ENCODE measurements at regions not wholly inside any gene's neighbourhood (a gene's known extent, or its start where the extent isn't known, plus 50 kb on each side); places are given as distances from the start of the nearest gene placed in this dataset.

DNA sequence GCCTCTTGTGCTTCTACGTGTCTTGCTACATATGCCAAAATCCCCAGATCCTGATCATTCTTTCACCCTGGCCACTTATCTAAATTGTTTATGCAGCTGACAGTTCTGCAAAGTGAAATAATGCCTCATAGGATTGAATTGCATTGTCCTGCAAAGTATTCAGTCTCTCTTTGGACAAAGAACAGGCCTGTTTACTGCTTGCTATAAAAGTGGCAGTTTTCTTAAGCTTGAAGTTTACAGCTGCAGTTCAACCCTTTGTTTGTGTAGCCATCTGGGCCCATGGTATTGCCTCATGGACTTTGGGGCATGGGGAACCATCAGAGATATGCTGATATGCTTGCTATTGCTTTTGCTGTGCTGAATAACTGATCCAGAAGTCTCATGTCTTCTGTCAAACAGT, 523.2 kb downstream of the OTOL1 start:
- ChIA-PET POLR2A (no interaction called here), CTCF (no interaction called here), RAD21 (ENCODE audit: unreplicated experiment) (no interaction called here), SMC1A (ENCODE audit: uncharacterized antibody, unreplicated experiment) (no interaction called here)
- no peaks in the 10 kb centered on the region for H3K79me2 ChIP-seq (ENCODE audit: control insufficient read depth, insufficient read depth, low read length)
- WGBS (ENCODE audit: insufficient coverage, insufficient replicate concordance, low lambda C conversion rate, missing lambda C conversion rate), result 0% methylated on average over 1 of the region's 1 CpG
- H3K27ac ChIP-seq (ENCODE audit: control insufficient read depth, insufficient read depth), result no peak overlapping the region
- in situ Hi-C loops (cut with MboI) (no loop called here), intact Hi-C loops (cut with micrococcal nuclease; ENCODE audit: unreplicated experiment) (no loop called here)
- no peak overlapping the region for H3K4me3 ChIP-seq
- no peaks in the 10 kb centered on the region for H4K20me1 ChIP-seq (ENCODE audit: control insufficient read depth, insufficient read depth)
- DNase-seq (ENCODE audit: low read depth, low spot score), result no peak
- no peaks in the 10 kb centered on the region for H3K4me1 ChIP-seq (ENCODE audit: control insufficient read depth, insufficient read depth, low read length)
- H3K9ac ChIP-seq (ENCODE audit: control insufficient read depth, insufficient read depth, low read length), result no peak overlapping the region
- BruUV-seq (replicated peaks), result no TSS peak
- no peaks in the 10 kb centered on the region for H3K36me3 ChIP-seq (ENCODE audit: control insufficient read depth in 2 of 2, insufficient read depth in 2 of 2, low read length in 1 of 2)
- no peak for TF ChIP-seq POLR2AphosphoS2 (IDR thresholded peaks at IDR 0.05; ENCODE audit: low read depth, low read length)
- no peak for TF ChIP-seq KAT2A (conservative IDR thresholded peaks at IDR 0.05; ENCODE audit: control insufficient read depth, low read depth, low read length)
- TF ChIP-seq RFX5 (IDR thresholded peaks at IDR 0.05; ENCODE audit: low read depth, low read length), result no peak
- no peak for TF ChIP-seq JUNB (IDR thresholded peaks at IDR 0.05)
- no peak for TF ChIP-seq ZNF622 (IDR thresholded peaks at IDR 0.05)
- no peak for TF ChIP-seq HDAC2 (IDR thresholded peaks at IDR 0.05)
- TF ChIP-seq, protein P1, sequence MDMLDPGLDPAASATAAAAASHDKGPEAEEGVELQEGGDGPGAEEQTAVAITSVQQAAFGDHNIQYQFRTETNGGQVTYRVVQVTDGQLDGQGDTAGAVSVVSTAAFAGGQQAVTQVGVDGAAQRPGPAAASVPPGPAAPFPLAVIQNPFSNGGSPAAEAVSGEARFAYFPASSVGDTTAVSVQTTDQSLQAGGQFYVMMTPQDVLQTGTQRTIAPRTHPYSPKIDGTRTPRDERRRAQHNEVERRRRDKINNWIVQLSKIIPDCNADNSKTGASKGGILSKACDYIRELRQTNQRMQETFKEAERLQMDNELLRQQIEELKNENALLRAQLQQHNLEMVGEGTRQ (IDR thresholded peaks at IDR 0.05; ENCODE audit: borderline replicate concordance, low read depth, low read length), result no peak
- TF ChIP-seq MEF2A (IDR thresholded peaks at IDR 0.05; ENCODE audit: insufficient read depth, low read depth, low read length), result no peak
- TF ChIP-seq ASH2L (IDR thresholded peaks at IDR 0.05; ENCODE audit: borderline replicate concordance, low read depth), result no peak
- TF ChIP-seq, protein P2, sequence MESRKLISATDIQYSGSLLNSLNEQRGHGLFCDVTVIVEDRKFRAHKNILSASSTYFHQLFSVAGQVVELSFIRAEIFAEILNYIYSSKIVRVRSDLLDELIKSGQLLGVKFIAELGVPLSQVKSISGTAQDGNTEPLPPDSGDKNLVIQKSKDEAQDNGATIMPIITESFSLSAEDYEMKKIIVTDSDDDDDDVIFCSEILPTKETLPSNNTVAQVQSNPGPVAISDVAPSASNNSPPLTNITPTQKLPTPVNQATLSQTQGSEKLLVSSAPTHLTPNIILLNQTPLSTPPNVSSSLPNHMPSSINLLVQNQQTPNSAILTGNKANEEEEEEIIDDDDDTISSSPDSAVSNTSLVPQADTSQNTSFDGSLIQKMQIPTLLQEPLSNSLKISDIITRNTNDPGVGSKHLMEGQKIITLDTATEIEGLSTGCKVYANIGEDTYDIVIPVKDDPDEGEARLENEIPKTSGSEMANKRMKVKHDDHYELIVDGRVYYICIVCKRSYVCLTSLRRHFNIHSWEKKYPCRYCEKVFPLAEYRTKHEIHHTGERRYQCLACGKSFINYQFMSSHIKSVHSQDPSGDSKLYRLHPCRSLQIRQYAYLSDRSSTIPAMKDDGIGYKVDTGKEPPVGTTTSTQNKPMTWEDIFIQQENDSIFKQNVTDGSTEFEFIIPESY (IDR thresholded peaks at IDR 0.05), result no peak
- TF ChIP-seq ZNF24 (IDR thresholded peaks at IDR 0.05), result no peak
- no peaks in the 10 kb centered on the region for H3K27me3 ChIP-seq (replicated peaks in 1 of 2; ENCODE audit: control insufficient read depth in 2 of 2, insufficient read depth in 2 of 2, low read length in 1 of 2)
- ATAC-seq, result no peak
- no peak for FAIRE-seq
- H3K4me2 ChIP-seq (ENCODE audit: control insufficient read depth, insufficient read depth), result no peak overlapping the region
- H3K9me3 ChIP-seq (replicated peaks; ENCODE audit: control insufficient read depth, insufficient read depth, low read length), result no peaks in the 10 kb centered on the region
- no peak overlapping the region for H2AFZ ChIP-seq (ENCODE audit: control insufficient read depth, low read depth, low read length)
